GM21786 (cell line): ENCODE measurements at regions not wholly inside any gene's neighbourhood (a gene's known extent, or its start where the extent isn't known, plus 50 kb on each side); places are given as distances from the start of the nearest gene placed in this dataset.

Source experiments
- ATAC-seq: cut with Tn5 transposase; IDR thresholded peaks from one replicate; pipeline ENCODE4 v1.9.1; 2021; ENCODE audit not compliant: unreplicated experiment

DNA sequence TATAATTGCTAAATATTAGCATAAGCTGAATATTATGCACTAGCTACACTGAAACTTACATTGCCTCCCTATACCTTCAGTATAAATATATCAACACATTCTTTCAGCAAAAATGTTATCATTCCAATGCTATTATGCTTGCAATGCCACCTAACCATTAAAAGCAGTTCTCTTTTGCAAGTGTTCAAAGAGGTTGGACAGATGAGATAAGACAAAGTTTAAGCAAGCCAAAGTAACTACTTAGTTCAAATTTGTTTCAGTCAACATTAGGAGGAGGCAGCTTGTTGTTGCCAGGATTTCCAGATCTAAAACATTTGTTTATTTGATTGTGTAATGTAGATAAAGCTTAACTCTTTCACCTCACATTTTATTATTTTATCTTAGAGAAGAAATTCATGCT lies 323.9 kb upstream of the FAM241A start:
- ATAC-seq: no peak

- ATAC-seq: no peak
Measured at GRCh38 chr4:111836601-111837000, 308.7 kb upstream of the FAM241A start.

DNA sequence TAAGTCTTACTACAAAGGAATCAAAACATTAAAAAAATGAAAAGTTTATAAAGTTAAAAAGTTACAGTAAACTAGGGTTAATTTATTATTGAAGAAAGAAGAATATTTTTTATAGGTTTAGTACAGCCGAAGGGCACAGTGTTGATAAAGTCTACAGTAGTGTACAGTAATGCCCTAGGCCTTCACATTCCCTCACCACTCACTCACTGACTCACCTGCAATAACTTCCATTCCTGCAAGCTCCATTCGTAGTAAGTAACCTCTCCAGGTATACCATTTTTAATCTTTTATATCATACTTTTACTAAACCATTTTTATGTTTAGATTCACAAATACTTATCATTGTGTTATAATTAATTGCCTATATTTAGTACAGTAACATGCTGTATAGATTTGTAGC lies 307.5 kb upstream of the FAM241A start:
- no peak for ATAC-seq

- ATAC-seq: peak; percentile 91
Measured at GRCh38 chr4:111838406-111838930, 306.8 kb upstream of the FAM241A start.

DNA sequence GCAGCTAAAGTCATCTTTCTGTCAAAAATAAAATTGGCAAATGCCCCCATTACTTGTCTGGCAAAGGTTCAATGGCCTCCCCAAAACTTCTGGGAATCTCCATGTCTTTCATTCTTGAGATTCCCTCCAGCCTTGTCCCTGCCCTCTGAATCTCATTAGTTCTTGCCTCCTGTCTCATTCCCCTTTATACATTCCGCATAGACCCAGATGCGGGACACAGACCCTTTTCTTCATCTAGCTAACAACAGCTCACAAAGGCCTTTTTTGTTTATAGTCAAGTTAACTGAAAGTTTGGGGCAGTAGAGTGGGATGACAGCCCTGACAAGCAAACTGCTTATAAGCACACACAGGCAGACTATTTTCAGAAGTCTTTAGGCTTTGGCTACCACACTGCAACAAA lies 306.1 kb upstream of the FAM241A start:
- no peak for ATAC-seq

GRCh38 chr4:111842336-111842735 lies 302.9 kb upstream of the FAM241A start:
- ATAC-seq: no peak

- ATAC-seq: no peak
Measured at GRCh38 chr4:111847296-111848008, 297.8 kb upstream of the FAM241A start.

- no peak for ATAC-seq
Measured at GRCh38 chr4:111849746-111850284, 295.4 kb upstream of the FAM241A start.

- peak; percentile 63 for ATAC-seq
Measured at GRCh38 chr4:111854494-111855087, 290.7 kb upstream of the FAM241A start.

- ATAC-seq: no peak
Measured at GRCh38 chr4:111855308-111855707, 289.9 kb upstream of the FAM241A start.

- no peak for ATAC-seq
Measured at GRCh38 chr4:111864066-111864465, 281.2 kb upstream of the FAM241A start.

DNA sequence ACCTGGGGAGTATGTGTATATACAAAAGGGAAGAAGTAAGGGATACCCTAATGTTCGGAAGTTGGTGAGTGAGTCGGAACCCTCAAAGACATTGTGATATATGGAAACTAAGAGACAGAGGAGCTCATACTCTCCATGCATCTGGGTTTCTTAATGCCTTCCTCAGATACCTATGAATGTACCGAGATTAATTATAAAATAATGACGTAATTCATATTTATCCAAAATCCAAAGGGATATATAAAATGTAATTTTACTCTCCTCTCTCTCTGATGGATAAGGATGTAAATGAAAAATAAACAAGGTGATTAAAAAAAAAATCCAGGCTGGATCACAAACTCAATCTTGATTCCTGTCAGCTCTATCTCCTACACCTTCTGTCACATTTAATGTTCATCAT lies 275.9 kb upstream of the FAM241A start:
- no peak for ATAC-seq

DNA sequence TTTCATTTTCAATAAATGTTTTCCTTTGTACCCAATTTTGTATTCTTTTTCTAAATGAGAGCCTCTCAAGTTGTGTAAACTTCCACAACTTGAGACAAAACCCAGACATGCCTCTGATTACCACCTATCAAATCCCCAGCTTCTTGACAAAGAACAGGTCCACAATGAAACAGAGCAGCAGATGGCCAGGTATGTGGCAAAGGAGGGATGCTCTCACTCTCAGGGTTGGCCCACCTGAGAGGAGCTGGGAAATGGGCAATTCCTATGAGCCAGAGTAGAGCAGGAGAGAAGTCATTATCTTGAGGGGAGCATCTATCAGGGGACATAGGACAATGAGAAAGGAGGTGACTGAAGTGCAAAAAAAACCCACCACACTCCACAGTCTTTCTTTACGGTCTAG lies 273.5 kb upstream of the FAM241A start:
- ATAC-seq: no peak

DNA sequence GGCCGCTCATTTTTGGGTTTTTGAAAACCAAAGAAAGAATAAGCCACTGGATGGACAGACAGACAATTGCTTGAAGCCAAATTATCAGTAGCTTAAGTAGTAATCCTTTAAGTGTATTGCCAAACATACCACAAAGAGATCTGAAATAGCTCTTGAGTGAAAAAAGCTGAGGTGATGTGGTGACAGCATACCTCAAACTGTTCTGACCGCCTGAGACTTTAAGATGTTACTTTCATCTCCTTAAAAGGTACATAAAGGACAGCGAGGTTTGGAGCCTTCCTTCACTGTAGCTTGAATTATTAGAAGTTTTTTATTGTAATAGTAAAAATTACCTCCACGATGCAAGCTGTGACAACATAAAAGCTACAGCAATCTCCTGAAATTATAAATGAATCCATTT lies 271.5 kb upstream of the FAM241A start:
- ATAC-seq: no peak

GRCh38 chr4:111879539-111879938 lies 265.7 kb upstream of the FAM241A start:
- no peak for ATAC-seq

DNA sequence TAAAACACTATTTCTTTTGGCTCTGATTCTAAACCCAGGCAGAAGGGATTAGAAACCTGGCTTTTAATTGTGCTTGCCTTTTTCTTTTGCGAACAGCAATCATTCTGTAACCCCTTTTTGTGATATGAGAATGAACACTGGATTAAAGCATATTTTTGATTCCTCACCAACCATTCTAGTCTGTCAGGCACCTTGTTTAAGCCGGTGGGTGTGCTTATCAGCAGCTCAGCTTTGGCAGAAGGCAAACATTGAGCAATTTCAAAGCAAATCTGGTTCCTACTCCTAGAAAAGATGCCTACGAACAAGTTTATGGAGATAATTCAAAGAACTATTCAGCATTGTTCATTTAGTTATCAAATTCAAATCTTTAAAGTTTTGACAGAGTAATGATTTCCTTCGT lies 265.1 kb upstream of the FAM241A start:
- no peak for ATAC-seq

DNA sequence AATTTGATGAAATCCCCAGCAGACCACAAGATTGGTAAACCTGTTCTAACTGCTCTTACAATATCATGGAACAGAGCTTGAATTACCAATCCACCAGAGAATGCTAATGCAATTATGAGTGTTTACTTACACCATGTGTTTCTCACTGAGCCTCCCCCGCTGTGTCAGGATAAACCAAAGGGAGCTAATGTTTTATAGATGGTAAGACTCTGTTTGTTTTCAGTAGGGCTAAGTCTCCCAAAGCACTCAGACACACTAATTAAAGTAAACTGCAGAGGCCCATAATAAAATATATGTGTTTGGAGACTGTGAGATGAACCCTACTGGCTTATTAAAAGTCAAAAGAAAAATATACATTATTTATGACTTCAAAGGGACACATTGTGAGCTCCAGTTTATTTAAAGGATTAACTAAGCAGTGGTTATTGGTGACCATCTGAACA lies 261.7 kb upstream of the FAM241A start:
- no peak for ATAC-seq

- ATAC-seq: no peak
Measured at GRCh38 chr4:111890412-111890811, 254.8 kb upstream of the FAM241A start.

DNA sequence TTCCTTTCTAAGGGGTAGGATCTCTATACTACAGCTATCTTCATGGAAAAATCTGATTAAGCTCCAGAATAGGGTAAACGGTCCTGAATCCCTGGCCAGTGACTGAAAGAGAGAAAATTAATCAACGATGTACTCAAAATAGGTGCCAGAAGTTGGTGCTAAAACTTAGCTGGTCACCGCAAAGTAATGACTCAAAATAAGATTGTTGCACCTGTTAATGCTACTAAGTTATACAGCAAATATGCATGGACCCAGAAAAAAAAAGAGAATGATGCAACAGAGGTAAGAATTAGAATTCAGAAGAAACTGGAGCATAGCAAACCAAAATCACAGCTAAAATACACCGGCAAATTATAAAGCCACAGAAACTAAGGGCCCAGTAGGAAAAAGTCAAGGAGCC lies 239.7 kb upstream of the FAM241A start:
- ATAC-seq: peak; percentile 66

- no peak for ATAC-seq
Measured at GRCh38 chr4:111919639-111920038, 225.6 kb upstream of the FAM241A start.

- no peak for ATAC-seq
Measured at GRCh38 chr4:111921714-111922113, 223.5 kb upstream of the FAM241A start.

DNA sequence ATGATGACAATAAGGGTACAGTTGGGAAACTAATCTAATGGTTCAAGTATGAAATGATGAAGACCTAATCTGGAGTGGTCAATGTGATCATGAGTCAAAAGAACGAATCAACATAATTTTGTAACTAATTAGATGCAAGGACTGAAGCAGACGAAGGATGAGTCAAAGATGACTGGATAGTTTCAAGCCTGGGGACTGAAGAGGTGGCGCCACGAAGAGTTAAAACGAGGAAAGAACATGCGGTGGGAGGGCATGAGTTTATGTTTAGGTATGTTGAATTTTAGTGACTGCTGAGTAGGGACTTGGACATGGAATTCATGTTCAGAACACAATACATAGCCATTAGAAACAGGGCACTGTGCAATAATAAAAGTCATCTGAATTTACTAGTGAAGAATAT lies 221.5 kb upstream of the FAM241A start:
- no peak for ATAC-seq
